ENCODE measurements at regions not wholly inside any gene's neighbourhood (a gene's known extent, or its start where the extent isn't known, plus 50 kb on each side); places are given as distances from the start of the nearest gene placed in this dataset.

GRCh38 chr6:79777713-79778579, 146.8 kb downstream of the SH3BGRL2 start:
- TF ChIP-seq POLR2AphosphoS5 (IDR thresholded peaks at IDR 0.05), result no peak
- TF ChIP-seq POLR2A (IDR thresholded peaks at IDR 0.05), result no peak
- TF ChIP-seq, protein P1, sequence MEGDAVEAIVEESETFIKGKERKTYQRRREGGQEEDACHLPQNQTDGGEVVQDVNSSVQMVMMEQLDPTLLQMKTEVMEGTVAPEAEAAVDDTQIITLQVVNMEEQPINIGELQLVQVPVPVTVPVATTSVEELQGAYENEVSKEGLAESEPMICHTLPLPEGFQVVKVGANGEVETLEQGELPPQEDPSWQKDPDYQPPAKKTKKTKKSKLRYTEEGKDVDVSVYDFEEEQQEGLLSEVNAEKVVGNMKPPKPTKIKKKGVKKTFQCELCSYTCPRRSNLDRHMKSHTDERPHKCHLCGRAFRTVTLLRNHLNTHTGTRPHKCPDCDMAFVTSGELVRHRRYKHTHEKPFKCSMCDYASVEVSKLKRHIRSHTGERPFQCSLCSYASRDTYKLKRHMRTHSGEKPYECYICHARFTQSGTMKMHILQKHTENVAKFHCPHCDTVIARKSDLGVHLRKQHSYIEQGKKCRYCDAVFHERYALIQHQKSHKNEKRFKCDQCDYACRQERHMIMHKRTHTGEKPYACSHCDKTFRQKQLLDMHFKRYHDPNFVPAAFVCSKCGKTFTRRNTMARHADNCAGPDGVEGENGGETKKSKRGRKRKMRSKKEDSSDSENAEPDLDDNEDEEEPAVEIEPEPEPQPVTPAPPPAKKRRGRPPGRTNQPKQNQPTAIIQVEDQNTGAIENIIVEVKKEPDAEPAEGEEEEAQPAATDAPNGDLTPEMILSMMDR (IDR thresholded peaks at IDR 0.05), result peak; percentile 79 to 88 (median 85)
- Histone ChIP-seq H3K36me3 (no peaks in the 10 kb centered on the region), H3K4me3 (peak overlapping the region; percentile 22 to 57 (median 38)), H3K9me3 (no peaks in the 10 kb centered on the region), H3K4me1 (no peaks in the 10 kb centered on the region), H3K27me3 (no peaks in the 10 kb centered on the region), H3K27ac (no peak overlapping the region)
- intact Hi-C loops (cut with DNase I; ENCODE audit: low total_unique reads), result no loop called here
- peak; percentile 40 to 68 for DNase-seq (ENCODE audit: low spot score in 2 of 2)

GRCh38 chr6:79776076-79776475, 144.9 kb downstream of the SH3BGRL2 start:
- intact Hi-C loops (cut with DNase I; ENCODE audit: low total_unique reads), result no loop called here
- H3K36me3 ChIP-seq, result no peaks in the 10 kb centered on the region
- H3K4me1 ChIP-seq, result no peaks in the 10 kb centered on the region
- no peak overlapping the region for H3K4me3 ChIP-seq
- DNase-seq (ENCODE audit: low spot score in 2 of 2), result no peak
- no peak overlapping the region for H3K27ac ChIP-seq
- no peaks in the 10 kb centered on the region for H3K9me3 ChIP-seq
- TF ChIP-seq, protein P1 (IDR thresholded peaks at IDR 0.05), result no peak
- no peak for TF ChIP-seq POLR2AphosphoS5 (IDR thresholded peaks at IDR 0.05)
- TF ChIP-seq POLR2A (IDR thresholded peaks at IDR 0.05), result no peak
- no peaks in the 10 kb centered on the region for H3K27me3 ChIP-seq

- Histone ChIP-seq H3K9me3 (no peaks in the 10 kb centered on the region), H3K4me1 (no peaks in the 10 kb centered on the region), H3K27me3 (no peaks in the 10 kb centered on the region), H3K27ac (no peak overlapping the region), H3K4me3 (no peak overlapping the region), H3K36me3 (no peaks in the 10 kb centered on the region)
- TF ChIP-seq, protein P1 (IDR thresholded peaks at IDR 0.05), result no peak
- TF ChIP-seq POLR2AphosphoS5 (IDR thresholded peaks at IDR 0.05) (no peak), POLR2A (IDR thresholded peaks at IDR 0.05) (no peak)
- no peak for DNase-seq (ENCODE audit: low spot score in 2 of 2)
- intact Hi-C loops (cut with DNase I; ENCODE audit: low total_unique reads), result no loop called here
These were observed 144.1 kb downstream of the SH3BGRL2 start for GRCh38 chr6:79775222-79775621.

- intact Hi-C loops (cut with DNase I; ENCODE audit: low total_unique reads), result no loop called here
- Histone ChIP-seq H3K27ac (no peak overlapping the region), H3K27me3 (no peaks in the 10 kb centered on the region), H3K4me1 (no peaks in the 10 kb centered on the region), H3K4me3 (no peak overlapping the region), H3K9me3 (peaks cover 5 to 7% of the 10 kb centered on the region in 2 donors), H3K36me3 (no peaks in the 10 kb centered on the region)
- TF ChIP-seq POLR2AphosphoS5 (IDR thresholded peaks at IDR 0.05) (no peak), POLR2A (IDR thresholded peaks at IDR 0.05) (no peak)
- DNase-seq (ENCODE audit: low spot score in 2 of 2), result no peak
These were observed 133.6 kb downstream of the SH3BGRL2 start for GRCh38 chr6:79764747-79765146.

GRCh38 chr6:79763301-79763700, 132.2 kb downstream of the SH3BGRL2 start:
- intact Hi-C loops (cut with DNase I; ENCODE audit: low total_unique reads), result no loop called here
- peaks cover 5 to 7% of the 10 kb centered on the region in 2 donors for H3K9me3 ChIP-seq
- no peak for DNase-seq (ENCODE audit: low spot score in 2 of 2)
- H3K27ac ChIP-seq, result no peak overlapping the region
- H3K36me3 ChIP-seq, result no peaks in the 10 kb centered on the region
- H3K27me3 ChIP-seq, result no peaks in the 10 kb centered on the region
- TF ChIP-seq POLR2A (IDR thresholded peaks at IDR 0.05) (no peak), POLR2AphosphoS5 (IDR thresholded peaks at IDR 0.05) (no peak)
- TF ChIP-seq, protein P1 (IDR thresholded peaks at IDR 0.05), result no peak
- no peak overlapping the region for H3K4me3 ChIP-seq
- H3K4me1 ChIP-seq, result no peaks in the 10 kb centered on the region

All from breast epithelium (tissue), 4 donors.